Left kidney (tissue), 1 donor: ENCODE measurements at regions not wholly inside any gene's neighbourhood (a gene's known extent, or its start where the extent isn't known, plus 50 kb on each side); places are given as distances from the start of the nearest gene placed in this dataset.
A peak's percentile ranks its signal among the peaks of the same experiment; 100 is the strongest.
"Not testable (repeated sequence)": the region's sequence is repeated elsewhere in the genome, so short reads cannot be mapped to it uniquely, and the experiment has no call there.

ENCODE experiments used
- DNase-seq: peaks from one replicate; pipeline ENCODE4 v3.0.0-alpha.2; 2013

GRCh38 chr18:34352385-34353163 lies 127.9 kb upstream of the NOL4 start:
- DNase-seq = peak; percentile 1

GRCh38 chr18:34354351-34354750 lies 129.6 kb upstream of the NOL4 start:
- no peak for DNase-seq

GRCh38 chr18:34357944-34358580 lies 133.3 kb upstream of the NOL4 start:
- no peak for DNase-seq

- DNase-seq = no peak
Observed at GRCh38 chr18:34358923-34359322, 134.2 kb upstream of the NOL4 start.

- no peak for DNase-seq
Observed at GRCh38 chr18:34364699-34365098, 140.0 kb upstream of the NOL4 start.

GRCh38 chr18:34370704-34371395 lies 146.1 kb upstream of the NOL4 start:
- no peak for DNase-seq

- DNase-seq = no peak
Observed at GRCh38 chr18:34380326-34380725, 155.6 kb upstream of the NOL4 start.

GRCh38 chr18:34385311-34385710 lies 160.6 kb upstream of the NOL4 start:
- no peak for DNase-seq

- no peak for DNase-seq
Observed at GRCh38 chr18:34386803-34387202, 162.1 kb upstream of the NOL4 start.

GRCh38 chr18:34397286-34397896 lies 172.7 kb upstream of the NOL4 start:
- DNase-seq = no peak

GRCh38 chr18:34399892-34400291 lies 175.2 kb upstream of the NOL4 start:
- no peak for DNase-seq

GRCh38 chr18:34400834-34401233 lies 176.1 kb upstream of the NOL4 start:
- DNase-seq = no peak

GRCh38 chr18:34401775-34402174 lies 177.1 kb upstream of the NOL4 start:
- no peak for DNase-seq

- DNase-seq = not testable (repeated sequence)
Observed at GRCh38 chr18:34407471-34407870, 182.8 kb upstream of the NOL4 start.

GRCh38 chr18:34411952-34412351 lies 187.2 kb upstream of the NOL4 start:
- DNase-seq = no peak

GRCh38 chr18:34431042-34431441 lies 206.3 kb upstream of the NOL4 start:
- no peak for DNase-seq

- no peak for DNase-seq
Observed at GRCh38 chr18:34444622-34445021, 219.9 kb upstream of the NOL4 start.

GRCh38 chr18:34448662-34449061 lies 223.9 kb upstream of the NOL4 start:
- no peak for DNase-seq

GRCh38 chr18:34457761-34458160 lies 233.0 kb upstream of the NOL4 start:
- DNase-seq = no peak

GRCh38 chr18:34458410-34458977 lies 233.8 kb upstream of the NOL4 start:
- no peak for DNase-seq

- no peak for DNase-seq
Observed at GRCh38 chr18:34461266-34461665, 236.6 kb upstream of the NOL4 start.

- DNase-seq = no peak
Observed at GRCh38 chr18:34467058-34467457, 242.3 kb upstream of the NOL4 start.
